ENCODE measurements at regions not wholly inside any gene's neighbourhood (a gene's known extent, or its start where the extent isn't known, plus 50 kb on each side); places are given as distances from the start of the nearest gene placed in this dataset.
A peak's percentile ranks its signal among the peaks of the same experiment; 100 is the strongest.

DNA sequence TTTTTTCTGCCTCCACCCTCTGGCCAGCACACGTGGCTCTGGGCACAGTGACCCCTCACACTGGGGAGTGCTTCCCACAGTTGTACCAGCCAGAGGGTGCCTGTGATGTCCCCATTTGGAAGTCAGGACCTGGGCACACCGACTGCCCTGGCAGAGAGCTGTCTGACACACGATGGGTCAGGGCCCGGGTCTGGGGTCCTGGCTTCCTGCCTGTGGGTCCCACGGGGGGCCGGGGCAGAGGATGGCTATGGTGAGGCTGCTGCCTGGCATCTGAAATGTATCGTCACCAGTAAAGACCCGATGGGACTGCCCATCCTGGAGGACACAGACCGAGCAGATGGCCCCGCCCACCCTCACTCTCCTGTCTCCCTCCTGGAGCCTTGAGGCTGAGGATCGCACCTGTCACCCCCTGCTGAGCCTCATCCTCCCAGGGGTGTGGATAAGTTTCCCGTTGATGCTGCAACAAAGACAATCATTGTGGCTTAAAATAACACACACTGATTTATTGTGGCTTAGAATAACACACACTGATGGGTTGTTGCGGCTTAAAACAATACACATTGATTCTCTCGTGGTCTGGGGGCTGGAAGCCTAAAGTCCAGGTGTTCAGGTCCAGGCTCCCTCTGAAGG lies 88.8 kb upstream of the TTC34 start:
- DNase-seq, result no peak

DNA sequence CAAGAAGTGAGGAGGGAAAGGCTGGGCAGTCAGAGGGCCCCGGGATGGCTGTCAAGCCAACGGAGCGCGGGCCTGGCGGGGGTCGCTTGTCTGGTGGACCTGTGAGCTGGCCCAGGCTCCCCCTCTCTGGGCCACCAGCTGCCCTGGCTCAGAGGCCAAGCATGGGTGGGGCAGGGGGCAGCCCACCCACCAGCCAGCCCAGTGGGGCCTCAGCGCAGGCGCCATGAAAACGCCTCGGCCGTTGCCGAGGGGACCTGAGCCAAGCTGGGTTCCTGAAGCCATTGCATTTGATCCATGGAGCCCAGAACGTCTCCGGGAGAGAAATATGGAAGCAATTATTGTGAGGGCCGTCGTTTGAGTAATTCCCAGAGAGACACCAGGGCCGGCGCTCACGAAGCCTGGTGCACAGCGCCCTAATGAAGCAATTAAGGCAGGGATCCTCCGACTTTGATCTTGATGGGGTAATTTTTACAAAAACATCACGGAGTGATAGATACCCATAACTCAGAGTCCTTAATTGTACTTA lies 90.5 kb upstream of the TTC34 start:
- DNase-seq, result no peak

DNA sequence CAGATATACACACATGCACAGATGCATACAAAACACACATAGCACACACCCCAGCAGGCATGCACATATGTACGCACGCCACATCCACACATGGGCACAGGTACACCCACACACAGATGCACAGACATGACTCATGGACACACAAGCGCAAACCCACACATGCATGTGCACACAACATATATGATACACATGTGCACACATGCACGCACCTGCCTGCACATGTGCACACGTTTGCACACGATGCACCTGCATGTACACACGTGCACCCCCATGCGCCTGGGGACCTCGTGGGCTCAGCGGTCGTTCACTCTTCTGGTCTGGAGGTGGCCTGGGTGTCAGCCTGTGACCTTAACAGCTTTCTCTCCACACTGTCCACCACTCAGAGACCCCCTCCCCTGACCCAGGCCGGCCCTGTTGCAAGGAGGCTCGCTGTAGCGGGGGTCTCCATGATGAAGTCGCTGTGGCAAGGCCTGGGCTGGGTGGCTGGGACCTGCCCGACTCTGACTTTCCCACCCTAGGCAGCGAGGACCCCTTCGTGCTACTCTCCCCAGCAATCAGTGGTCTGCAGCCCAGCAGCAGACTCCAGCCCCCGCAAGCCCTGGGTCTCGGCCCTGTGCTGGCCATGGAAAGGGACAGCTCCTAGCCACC lies 92.1 kb upstream of the TTC34 start:
- DNase-seq, result no peak

DNA sequence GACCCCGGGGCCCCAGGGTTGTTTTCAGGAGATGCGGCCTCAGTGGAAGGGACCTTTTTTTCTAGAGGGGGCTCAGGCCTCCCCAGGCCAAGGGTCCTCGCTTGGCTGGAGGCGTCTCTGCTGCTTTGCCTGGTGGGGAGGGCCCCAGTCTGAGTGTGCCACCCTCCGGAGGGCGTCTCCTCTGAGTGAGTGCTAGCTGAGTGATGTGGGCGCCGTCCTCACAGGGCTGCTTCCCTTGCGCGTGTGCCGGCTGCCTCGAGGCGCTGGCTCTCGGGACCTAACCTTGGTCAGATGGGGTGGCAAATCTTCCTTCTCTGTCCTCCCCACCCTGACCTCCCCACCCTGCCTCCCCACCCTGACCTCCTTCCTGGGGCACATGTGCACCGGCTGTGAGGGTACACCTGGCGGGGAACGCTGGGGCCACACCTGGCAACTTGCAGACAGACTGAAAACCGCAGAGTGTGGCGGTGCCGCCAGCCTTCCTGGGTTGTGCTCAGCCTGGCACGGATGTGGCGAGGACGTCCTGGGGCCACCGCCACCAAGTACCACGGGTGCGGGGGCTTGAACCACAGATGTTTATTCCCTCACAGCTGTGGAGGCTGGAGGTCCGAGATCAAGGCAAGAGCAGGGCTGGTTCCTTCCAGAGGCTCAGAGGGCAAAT lies 93.0 kb upstream of the TTC34 start:
- peak; percentile 14 for DNase-seq

DNA sequence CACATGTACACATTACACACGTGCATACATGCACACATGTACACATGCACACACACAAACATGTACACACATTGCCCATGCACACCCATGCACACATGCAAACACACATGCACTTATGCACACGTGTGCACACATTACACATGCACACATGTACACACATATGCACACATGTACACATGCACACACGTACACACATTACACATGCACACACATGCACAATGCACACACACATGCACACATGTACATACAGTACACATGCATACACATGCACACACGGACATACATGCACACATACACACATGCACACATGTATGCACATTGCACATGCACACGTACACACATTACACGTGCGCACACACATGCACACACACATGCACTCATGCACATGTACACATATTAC lies 95.3 kb upstream of the TTC34 start:
- no peak for DNase-seq

DNA sequence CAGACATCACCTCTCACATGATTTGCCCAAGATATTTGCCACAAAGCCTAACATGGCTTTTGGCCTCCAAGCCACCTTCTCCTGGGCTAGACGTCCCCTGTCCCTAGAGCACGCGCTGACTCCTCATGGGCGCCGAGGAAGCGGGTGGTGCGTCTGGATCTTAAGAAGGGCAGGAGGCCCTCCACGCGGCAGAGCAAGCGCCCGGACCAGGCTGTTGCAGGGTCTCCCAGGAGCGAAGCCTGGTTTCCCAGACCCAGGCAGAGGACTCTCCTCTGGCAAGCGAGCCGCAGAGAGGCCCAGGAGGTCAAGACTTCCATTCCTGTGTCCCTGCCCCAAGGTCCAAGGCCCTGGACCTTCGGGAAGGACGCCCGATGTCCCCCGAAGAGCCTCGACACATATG lies 101.7 kb upstream of the TTC34 start:
- DNase-seq, result no peak

DNA sequence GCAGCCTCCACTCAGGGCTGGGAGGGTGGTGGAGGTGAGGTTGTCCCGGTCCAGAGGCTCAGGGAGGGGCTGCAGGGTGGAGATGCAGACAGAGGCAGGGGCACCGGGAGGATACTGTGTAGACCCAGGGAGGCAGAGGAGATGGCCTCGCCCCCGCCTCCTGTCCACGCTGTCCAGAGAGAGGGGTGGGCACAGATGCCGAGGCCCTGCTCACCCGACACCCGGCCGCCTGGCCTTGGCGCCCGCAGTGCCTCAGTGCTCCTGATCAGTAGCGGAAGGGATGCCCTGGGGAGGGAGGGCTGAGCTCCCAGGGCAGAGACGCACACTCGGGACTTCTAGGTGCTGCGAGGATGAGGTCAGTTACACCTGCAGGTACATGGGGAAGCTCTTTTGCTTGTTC lies 102.7 kb upstream of the TTC34 start:
- DNase-seq, result no peak

DNA sequence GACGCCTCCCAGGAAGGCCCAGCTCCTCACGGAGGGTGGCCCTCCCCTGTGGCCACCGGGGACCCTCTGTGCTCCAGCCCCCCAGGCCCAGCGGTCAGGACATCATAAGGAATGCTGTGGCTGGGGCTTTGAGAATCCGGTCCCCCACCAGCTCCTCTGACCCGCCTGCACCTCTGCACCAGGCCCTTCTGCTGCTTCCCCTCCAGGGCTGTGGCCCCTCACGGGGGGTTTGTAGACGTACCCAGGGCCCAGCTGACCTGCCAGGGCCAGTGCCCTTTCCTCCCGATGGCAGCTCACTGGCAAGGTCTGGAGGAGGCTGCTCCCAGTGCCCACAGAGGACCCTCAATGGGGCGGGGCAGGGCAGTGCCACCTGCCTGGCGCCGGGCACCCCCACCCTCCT lies 103.9 kb upstream of the TTC34 start:
- DNase-seq, result no peak

DNA sequence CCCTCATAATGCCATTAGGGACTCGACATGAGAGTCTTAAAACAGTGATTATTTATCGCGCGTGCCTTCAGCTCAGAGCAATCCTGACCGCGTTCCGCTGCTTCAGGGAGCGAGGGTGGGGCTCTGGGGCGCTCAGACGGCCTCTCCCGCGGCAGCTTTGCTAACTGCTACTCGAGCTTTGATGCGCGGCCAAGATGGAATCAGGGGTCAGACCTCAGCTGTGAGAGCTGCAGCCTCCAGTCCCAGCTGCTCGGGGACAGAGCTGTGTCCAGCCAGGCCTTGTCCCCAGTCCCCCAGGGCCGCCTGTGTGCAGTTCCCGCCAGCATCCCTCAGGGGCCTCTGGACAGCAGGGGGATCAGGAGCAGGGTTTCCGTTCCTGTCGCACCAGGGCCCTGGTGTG lies 104.6 kb upstream of the TTC34 start:
- DNase-seq, result no peak

DNA sequence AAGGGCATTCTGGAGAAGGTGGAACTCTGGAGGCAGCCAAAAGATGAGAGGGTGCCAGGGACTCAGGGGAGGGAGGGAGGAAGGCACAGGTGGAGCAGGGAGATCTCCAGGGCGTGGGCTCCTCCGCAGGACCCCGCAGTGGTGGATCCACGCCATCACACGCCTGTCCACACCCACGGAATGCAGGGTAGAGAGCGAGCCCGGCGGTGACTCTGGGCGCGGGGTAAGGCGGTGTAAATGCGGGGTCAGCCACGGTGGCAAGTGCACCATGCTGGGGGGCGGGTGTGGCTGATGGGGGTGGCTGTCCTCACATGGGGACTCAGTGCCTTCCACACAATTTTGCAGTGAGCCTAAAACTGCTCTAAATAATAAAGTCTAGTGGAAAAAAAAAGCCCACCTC lies 105.1 kb upstream of the TTC34 start:
- DNase-seq, result no peak

DNA sequence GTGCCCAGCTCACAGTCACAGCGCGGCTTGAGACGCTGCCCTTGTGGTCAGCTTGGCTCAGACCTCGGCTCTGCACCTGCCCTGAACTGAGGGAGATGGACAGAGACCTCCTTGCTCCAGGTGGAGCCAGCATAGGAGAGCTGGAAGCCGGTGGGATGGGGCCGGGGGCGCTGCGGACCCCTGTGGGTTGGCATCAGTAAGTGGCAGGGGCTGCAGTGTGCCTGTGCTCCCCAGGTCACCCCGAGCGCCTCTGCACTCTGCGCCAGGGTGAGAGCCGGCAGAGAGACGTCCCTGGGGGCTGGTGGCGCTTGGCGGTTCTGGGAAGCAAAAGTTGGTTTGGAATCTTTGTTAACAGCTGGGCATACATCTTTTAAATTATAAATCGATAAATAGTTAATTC lies 105.6 kb upstream of the TTC34 start:
- no peak for DNase-seq

DNA sequence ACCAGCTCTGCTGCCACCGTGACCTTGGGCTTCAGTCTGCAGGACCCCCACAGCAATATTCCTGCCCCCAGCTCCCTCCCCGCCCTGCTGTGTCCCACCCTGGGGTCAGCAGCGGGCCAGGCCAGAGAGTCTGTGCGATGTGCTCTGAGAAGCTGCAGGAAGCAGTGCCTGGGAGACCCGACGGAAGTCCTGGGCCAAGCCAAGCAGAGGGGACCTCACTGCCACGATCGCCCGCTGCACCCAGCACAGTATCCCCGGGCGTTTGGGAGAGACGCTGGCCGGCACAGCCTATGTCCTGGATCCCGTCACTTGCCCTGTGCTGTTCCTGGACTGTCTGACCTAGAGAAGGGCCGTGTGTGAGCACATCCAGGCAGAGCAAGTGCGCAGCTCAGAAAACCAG lies 106.6 kb upstream of the TTC34 start:
- DNase-seq, result no peak

DNA sequence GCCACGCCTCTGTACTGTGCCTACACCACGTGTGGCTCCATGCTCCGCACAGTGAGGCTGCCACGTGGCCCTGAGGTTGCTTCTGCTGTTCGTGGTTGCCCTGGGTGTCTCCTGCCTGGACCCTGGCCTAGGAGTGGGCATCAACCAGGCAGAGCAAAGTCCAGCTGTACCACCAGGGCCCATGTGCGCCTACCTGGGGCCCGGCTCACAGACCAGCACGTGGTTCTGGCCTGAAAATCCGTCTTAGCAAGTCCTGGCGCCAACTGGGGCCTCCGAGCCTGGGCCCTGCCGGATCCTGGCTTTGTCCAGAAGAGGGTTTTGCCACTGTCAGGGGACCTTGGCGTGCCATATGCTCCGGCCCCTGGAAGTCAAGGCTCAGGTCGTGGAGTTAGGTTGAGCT lies 107.1 kb upstream of the TTC34 start:
- no peak for DNase-seq

DNA sequence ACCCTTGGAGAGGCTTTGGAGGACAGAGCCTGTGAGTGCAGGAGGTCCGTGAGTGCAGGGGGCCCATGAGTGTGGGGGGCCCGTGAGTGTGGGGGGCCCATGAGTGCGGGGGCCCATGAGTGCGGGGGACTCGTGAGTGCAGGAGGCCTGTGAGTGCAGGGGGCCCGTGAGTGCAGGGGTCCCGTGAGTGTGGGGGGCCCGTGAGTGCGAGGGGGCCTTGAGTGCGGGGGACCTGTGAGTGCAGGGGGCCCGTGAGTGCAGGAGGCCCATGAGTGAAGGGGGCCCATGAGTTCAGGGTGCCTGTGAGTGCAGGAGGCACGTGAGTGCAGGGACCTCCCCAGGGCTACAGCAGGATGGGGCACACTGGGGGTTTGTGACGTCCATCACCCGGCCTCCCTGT lies 108.3 kb upstream of the TTC34 start:
- DNase-seq, result no peak

DNA sequence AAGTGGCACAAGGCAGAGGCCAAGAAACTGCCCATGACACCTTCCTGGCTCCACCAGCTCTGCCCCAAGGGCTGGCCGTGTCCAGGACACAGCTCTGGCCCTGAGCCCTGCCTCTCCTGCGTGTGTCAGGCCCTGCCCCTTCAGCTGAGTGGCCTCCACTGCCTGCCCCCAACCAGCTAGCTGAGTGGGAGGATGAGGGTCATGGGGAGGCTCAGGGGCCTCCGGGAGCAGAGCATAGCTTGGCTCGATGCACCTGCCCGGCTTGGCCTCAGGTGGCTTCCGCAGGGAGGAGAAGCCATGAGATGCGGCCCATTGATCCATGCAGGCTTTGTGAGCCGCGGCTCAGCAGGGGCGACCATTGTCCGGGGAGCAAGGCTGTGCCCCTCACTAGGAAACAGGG lies 108.7 kb upstream of the TTC34 start:
- DNase-seq, result no peak

DNA sequence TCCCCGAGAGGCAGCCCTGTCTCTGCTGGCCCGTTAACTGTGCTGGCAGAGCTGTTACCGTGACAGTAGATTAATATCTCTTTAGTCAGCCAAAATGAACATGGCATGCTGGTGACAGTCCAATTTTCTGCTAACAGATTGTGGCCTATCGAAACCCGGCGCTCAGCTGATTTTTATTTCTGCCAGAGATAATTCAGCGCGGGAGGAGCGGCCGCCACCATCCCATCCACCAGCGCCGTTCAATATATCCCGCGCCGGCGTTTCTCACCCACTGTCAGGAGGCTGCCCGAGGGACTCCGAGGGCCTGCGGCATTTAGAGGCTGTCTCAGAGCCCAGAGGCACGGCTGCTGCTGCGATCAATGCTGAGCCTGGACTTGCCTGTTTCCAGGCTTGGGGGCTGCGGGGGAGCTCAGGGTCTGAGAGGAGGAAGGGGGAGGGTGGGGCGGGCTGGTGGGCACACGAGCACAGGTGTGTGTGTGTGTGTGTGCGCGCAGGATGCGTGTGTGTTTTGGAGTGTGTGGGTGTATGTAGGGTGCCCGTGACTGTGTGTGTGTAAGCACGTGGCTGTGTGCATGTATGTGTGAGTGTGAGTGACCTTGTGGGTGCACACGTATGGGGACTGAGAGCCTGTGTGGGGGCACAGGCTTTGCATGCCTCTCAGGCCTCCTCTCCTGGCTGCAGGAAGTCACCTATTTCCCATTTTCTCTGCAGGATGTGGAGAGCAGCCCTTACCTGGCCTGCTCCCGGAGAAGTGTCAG lies 109.7 kb upstream of the ACTRT2 start:
- no peak for DNase-seq

DNA sequence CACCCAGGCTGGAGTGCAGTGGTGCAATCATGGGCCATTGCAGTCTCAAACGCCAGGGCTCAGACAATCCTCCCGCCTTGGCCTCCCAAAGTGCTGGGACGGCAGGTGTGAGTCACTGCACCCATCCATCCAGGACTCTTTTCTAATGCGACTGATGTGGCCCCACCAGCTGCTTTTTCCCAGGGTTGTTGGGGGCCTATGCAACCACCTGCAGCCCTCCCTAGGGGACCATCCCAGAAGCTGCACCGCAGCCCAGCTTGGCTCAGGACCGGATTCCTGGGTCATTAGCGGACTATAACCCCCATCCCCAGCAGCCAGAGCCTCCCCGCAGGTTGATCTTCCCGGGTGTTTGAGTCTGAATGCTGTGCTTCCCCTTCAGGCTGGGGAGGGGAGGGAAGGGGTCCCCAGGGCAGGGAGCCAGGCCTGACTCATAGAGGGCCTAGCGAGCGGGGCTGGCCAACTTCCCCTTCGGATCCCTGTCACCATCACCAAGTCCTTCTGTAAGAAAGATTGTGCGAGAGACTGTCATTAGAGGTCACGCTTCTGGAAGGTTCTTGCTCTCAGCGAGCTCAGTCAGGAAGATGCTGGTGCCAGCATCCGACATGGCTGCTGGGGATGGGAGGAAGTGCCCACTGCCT lies 108.7 kb upstream of the ACTRT2 start:
- no peak for DNase-seq

DNA sequence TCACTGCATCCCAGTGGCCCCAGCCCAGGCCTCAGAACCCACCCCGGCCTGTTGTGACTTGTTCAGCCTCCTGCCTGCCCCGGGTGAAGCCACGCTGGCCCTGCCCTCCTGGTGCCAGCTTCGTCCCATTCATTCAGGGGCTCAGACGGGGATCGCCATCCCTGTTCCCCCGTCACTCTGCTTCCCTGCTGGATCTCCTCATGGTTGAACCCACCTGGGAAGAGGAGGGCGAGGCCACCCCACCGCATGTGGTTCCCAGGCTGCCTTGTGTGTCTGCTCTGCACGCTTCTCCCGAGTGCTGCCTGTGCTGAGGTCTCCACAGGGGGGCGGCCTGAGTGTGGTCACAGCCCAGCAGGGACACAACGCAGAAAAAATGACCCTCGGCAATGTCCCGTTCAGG lies 108.2 kb upstream of the ACTRT2 start:
- no peak for DNase-seq

DNA sequence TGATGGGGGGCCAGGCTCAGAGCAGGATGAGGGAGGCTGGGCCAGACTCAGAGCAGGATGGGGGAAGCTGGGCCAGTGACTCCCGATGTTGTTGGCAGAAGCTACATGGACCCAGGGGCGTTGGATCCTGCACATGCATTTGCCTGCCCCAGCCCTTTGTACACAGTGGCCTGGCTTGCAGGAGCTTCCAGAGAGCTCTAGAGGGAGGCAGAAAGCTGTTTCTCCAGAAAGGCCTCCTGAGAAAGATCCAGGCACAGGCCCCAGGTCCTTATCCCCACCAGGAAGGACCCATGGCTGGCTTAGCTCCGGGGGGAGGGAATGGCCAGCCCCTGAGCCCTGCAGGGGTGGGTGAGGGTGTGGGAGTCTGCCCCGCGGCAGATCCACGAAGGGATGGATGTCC lies 106.6 kb upstream of the ACTRT2 start:
- DNase-seq, result no peak

DNA sequence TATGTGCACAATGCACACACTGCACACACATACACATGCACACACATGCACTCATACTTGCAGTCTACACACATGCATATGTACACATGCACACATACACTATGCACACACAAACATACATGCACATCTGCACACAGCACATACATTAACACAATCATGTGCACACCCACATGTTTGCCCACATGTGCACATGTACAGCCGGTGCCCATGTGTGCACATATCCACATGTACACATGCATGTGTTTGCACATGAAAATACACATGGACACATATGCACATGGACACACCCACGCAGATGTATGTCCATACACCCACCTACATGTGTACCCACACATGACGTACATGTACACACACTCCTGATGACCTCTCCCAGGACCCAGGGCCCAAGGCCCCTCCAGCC lies 105.1 kb upstream of the ACTRT2 start:
- no peak for DNase-seq

DNA sequence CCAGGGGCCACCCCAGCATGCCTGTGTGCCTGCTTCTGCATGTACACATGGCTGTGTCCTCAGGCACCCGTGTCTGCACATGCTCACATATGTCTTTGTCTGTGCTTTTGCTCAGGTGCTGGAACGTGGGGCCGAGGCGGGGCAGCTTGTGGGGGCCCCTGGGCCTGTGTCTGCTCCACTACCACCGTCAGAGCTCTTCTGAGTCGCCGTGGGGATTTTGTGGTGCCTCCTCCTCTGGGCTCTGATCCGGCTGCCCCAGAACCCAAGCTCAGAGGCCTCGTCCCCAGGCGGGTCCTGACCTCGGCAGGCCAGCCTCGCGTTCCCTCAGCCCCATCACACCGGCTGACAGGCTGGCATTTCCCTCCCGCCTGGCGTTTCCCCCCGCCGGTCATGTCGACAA lies 104.6 kb upstream of the ACTRT2 start:
- DNase-seq, result no peak

DNA sequence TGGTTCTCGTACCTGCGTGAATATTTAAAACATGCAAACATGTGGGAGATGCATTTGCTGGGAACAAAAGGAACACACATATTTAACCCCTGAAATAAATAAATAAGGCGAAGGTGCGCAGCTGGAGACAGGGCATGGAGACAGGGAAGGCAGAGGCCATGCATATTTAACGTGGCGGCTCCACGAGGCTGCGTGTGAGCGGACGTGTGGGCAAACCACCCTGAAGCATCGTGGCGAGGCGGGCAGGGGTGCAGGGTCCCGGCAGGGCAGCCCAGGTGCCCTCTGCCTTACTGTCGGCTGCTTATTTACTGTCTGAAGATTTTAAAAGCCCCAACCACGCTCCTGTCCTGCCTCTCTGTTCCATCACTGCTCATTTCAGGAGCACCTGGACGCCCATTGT lies 104.0 kb upstream of the ACTRT2 start:
- no peak for DNase-seq

DNA sequence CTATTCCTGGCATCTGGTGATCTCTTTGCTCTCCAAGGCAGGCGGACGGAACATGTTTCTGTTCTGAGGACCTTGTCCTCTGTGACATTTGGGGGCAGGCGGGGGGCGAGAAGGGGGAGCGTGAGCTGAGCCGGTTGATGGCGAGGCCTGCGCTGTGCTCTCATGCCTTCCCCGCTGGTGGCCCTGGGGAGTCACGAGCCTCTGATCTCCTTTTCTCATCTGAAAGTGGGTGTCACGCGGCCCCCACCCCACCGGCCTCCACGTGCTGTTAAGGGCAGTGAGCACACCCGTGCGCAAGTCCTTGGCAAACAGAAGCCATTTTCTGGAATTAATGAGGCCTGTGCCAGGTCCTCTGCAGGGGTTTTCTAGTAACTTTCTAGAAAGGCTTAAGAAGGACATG lies 102.8 kb upstream of the ACTRT2 start:
- DNase-seq, result no peak

Data from activated naive CD4-positive, alpha-beta T cell treated with Interleukin-2 at 50 U/mL for 16 hours (primary cell).